CD14-positive monocyte (primary cell): ENCODE measurements at regions not wholly inside any gene's neighbourhood (a gene's known extent, or its start where the extent isn't known, plus 50 kb on each side); places are given as distances from the start of the nearest gene placed in this dataset.

Source experiments
- DNase-seq, 3 donors: peaks; one replicate each; pipeline ENCODE4 v3.0.0-alpha.2; 2011 to 2022
- H2AFZ ChIP-seq: 2 replicates; pipeline ENCODE4 v1.6.0; 2012; ENCODE audit warnings: mild to moderate bottlenecking, low read depth, low read length, inconsistent platforms; ENCODE audit not compliant: insufficient read depth, poor library complexity, severe bottlenecking
- H3K27ac ChIP-seq, 2 donors: 1 replicate in 1 of 2; 2 replicates in 1 of 2; pipeline ENCODE4 v1.5.1; 2012 to 2013; ENCODE audit warnings: low read length in 2 of 2, control low read depth in 1 of 2, inconsistent platforms in 1 of 2, low read depth in 1 of 2, mild to moderate bottlenecking in 1 of 2
- H3K27me3 ChIP-seq, 2 donors: one replicate each; pipeline versions ENCODE4 v1.6.0 to v1.6.1; 2011 to 2013; ENCODE audit warnings: low read length in 2 of 2; ENCODE audit not compliant: control insufficient read depth in 2 of 2, insufficient read depth in 2 of 2
- H3K36me3 ChIP-seq, 2 donors: replicated peaks in 1 of 2; 1 replicate in 1 of 2; 2 replicates in 1 of 2; pipeline versions ENCODE4 v1.5.1 to v1.6.1; 2012 to 2013; ENCODE audit warnings: low read length in 2 of 2, control low read depth in 1 of 2, inconsistent platforms in 1 of 2, mild to moderate bottlenecking in 1 of 2; ENCODE audit not compliant: insufficient read depth in 2 of 2, control insufficient read depth in 1 of 2
- H3K4me1 ChIP-seq, 2 donors: 1 replicate in 1 of 2; 2 replicates in 1 of 2; pipeline versions ENCODE4 v1.5.1 to v1.6.1; 2012 to 2013; ENCODE audit warnings: low read length in 2 of 2, control low read depth in 1 of 2, inconsistent platforms in 1 of 2, mild to moderate bottlenecking in 1 of 2, moderate library complexity in 1 of 2; ENCODE audit not compliant: insufficient read depth in 2 of 2, control insufficient read depth in 1 of 2
- H3K4me2 ChIP-seq: replicated peaks from 2 replicates; pipeline ENCODE3; 2012; ENCODE audit warnings: low read length, moderate library complexity, mild to moderate bottlenecking; ENCODE audit not compliant: poor library complexity, severe bottlenecking; ENCODE audit errors: extremely low read depth
- H3K4me3 ChIP-seq, 3 experiments: fragments of 200-600 bp in 1 of 3; sonication (generic) in 1 of 3; replicated peaks in 1 of 3; 1 replicate in 2 of 3; 2 replicates in 1 of 3; pipeline ENCODE4 v1.5.1; 2011 to 2013; ENCODE audit warnings: low read length in 3 of 3, mild to moderate bottlenecking in 3 of 3, control low read depth in 2 of 3, low read depth in 2 of 3, inconsistent platforms in 1 of 3, moderate library complexity in 1 of 3
- H3K79me2 ChIP-seq: 2 replicates; pipeline ENCODE4 v1.6.0; 2012; ENCODE audit warnings: mild to moderate bottlenecking, control low read depth, inconsistent platforms, low read length, moderate library complexity; ENCODE audit not compliant: insufficient read depth
- H3K9ac ChIP-seq: 2 replicates; pipeline ENCODE4 v1.6.0; 2017; ENCODE audit warnings: low read length, mild to moderate bottlenecking; ENCODE audit not compliant: insufficient read depth, poor library complexity, severe bottlenecking
- H3K9me3 ChIP-seq, 2 donors: replicated peaks in 1 of 2; 1 replicate in 1 of 2; 2 replicates in 1 of 2; pipeline versions ENCODE4 v1.5.1 to v1.6.1; 2012 to 2013; ENCODE audit warnings: low read length in 2 of 2, control low read depth in 1 of 2; ENCODE audit not compliant: control insufficient read depth in 1 of 2, insufficient read depth in 1 of 2
- H4K20me1 ChIP-seq: 2 replicates; pipeline ENCODE4 v1.6.0; 2012; ENCODE audit warnings: mild to moderate bottlenecking, low read length, control low read depth, moderate library complexity; ENCODE audit not compliant: insufficient read depth
- H3K27ac Mint-ChIP-seq, 7 donors: one replicate each; pipeline ENCODE4 v1.8.0; 2020; ENCODE audit warnings: mild to moderate bottlenecking in 7 of 7, mixed read lengths in 7 of 7, moderate library complexity in 6 of 7, inconsistent platforms in 2 of 7
- H3K27me3 Mint-ChIP-seq, 3 donors: one replicate each; pipeline ENCODE4 v1.8.0; 2021 to 2022; ENCODE audit warnings: low read depth in 3 of 3, mild to moderate bottlenecking in 3 of 3, mixed read lengths in 3 of 3, moderate library complexity in 3 of 3, inconsistent platforms in 1 of 3
- H3K36me3 Mint-ChIP-seq, 2 donors: one replicate each; pipeline ENCODE4 v1.8.0; 2020; ENCODE audit warnings: mixed read lengths in 2 of 2, inconsistent platforms in 1 of 2, mild to moderate bottlenecking in 1 of 2
- H3K4me1 Mint-ChIP-seq: one replicate; pipeline ENCODE4 v1.8.0; 2020; ENCODE audit warnings: mild to moderate bottlenecking, mixed read lengths
- H3K4me3 Mint-ChIP-seq, 2 donors: one replicate each; pipeline ENCODE4 v1.8.0; 2020; ENCODE audit warnings: mild to moderate bottlenecking in 2 of 2, mixed read lengths in 2 of 2, moderate library complexity in 1 of 2
- H3K9me3 Mint-ChIP-seq, 7 donors: one replicate each; pipeline ENCODE4 v1.8.0; 2020 to 2022; ENCODE audit warnings: mixed read lengths in 7 of 7, mild to moderate bottlenecking in 6 of 7, moderate library complexity in 6 of 7, inconsistent platforms in 2 of 7
- WGBS: methylation state at CpG from one replicate; pipeline ENCODE4 v1.1.5; 2013; ENCODE audit warnings: missing lambda C conversion rate; ENCODE audit not compliant: insufficient coverage; 5-methylcytosine and 5-hydroxymethylcytosine counted together
- intact Hi-C, 2 donors: fragments of 100-400 bp; cut with micrococcal nuclease; formaldehyde crosslinking; loops; one replicate each; pipeline versions ENCODE4 v1.15.0 to v1.15.1; 2023
- TF ChIP-seq, protein P1 (sequence below): fragments of 200-600 bp; IDR thresholded peaks from one replicate; pipeline ENCODE4 v1.8.0; 2022; ENCODE audit warnings: antibody characterized with exemption, mild to moderate bottlenecking

DNA sequence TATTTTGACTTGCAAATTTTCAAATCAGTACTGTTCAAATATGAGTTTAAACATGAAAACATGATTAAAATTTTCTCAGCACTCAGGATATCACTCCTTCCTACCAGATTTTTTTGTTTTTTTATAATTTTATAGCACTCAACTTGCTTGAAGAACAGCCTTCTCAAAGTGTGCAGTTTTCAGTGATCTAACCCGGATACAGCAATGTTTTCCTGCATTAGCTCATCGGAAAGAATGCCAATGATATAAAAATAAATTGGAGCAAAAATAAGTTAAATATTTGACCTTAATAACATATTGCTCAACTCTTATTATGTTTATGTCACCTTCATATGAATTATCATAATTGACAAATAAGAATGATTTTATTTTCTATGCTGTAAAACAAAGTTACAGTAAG, 766.8 kb downstream of the USP25 start:
- H3K36me3 ChIP-seq: no peaks in the 10 kb centered on the region
- no peak overlapping the region for H3K4me3 Mint-ChIP-seq
- no peak overlapping the region for H3K4me3 ChIP-seq
- H3K4me1 ChIP-seq: no peaks in the 10 kb centered on the region
- H3K27ac Mint-ChIP-seq: no peak overlapping the region
- no peaks in the 10 kb centered on the region for H3K27me3 ChIP-seq
- no peak for DNase-seq
- no peak overlapping the region for H3K4me2 ChIP-seq
- no peaks in the 10 kb centered on the region for H3K4me1 Mint-ChIP-seq
- H3K27ac ChIP-seq: no peak overlapping the region
- no peak overlapping the region for H3K9ac ChIP-seq
- TF ChIP-seq, protein P1, sequence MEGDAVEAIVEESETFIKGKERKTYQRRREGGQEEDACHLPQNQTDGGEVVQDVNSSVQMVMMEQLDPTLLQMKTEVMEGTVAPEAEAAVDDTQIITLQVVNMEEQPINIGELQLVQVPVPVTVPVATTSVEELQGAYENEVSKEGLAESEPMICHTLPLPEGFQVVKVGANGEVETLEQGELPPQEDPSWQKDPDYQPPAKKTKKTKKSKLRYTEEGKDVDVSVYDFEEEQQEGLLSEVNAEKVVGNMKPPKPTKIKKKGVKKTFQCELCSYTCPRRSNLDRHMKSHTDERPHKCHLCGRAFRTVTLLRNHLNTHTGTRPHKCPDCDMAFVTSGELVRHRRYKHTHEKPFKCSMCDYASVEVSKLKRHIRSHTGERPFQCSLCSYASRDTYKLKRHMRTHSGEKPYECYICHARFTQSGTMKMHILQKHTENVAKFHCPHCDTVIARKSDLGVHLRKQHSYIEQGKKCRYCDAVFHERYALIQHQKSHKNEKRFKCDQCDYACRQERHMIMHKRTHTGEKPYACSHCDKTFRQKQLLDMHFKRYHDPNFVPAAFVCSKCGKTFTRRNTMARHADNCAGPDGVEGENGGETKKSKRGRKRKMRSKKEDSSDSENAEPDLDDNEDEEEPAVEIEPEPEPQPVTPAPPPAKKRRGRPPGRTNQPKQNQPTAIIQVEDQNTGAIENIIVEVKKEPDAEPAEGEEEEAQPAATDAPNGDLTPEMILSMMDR: no peak
- H3K27me3 Mint-ChIP-seq: no peaks in the 10 kb centered on the region
- WGBS: no CpG with 5 or more reads among the region's 2 CpGs
- H3K36me3 Mint-ChIP-seq: no peaks in the 10 kb centered on the region
- no peak overlapping the region for H2AFZ ChIP-seq
- intact Hi-C loops: no loop called here
- peaks cover 0 to 6% of the 10 kb centered on the region in 2 donors for H3K9me3 ChIP-seq
- H3K79me2 ChIP-seq: no peaks in the 10 kb centered on the region
- H4K20me1 ChIP-seq: no peaks in the 10 kb centered on the region
- peaks cover 0 to 6% (median 2%) of the 10 kb centered on the region in 7 donors for H3K9me3 Mint-ChIP-seq

DNA sequence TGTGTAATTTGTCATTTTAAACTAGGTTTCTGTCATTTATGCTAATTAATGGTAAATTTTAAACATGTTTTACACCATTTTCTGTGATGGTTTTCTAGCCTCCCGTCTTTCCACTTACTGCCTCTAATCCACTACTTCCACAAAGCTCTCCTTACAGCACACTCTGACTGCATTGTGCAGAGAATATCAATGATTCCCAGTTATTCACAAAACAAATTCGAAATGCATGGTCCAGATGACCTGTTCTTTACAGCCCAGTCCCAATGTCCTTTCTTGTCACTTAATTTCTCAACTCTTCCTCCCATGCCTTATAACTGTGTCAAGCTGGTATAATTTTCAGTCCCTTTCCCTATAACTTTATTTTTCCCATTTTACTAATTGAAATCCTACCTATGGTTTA, 770.5 kb downstream of the USP25 start:
- H3K36me3 Mint-ChIP-seq: no peaks in the 10 kb centered on the region
- Histone ChIP-seq H3K9ac (no peak overlapping the region), H3K9me3 (peaks cover 0 to 6% of the 10 kb centered on the region in 2 donors), H3K36me3 (no peaks in the 10 kb centered on the region), H2AFZ (no peak overlapping the region), H3K4me1 (no peaks in the 10 kb centered on the region), H3K27ac (no peak overlapping the region), H3K79me2 (no peaks in the 10 kb centered on the region), H3K27me3 (no peaks in the 10 kb centered on the region), H4K20me1 (no peaks in the 10 kb centered on the region), H3K4me2 (no peak overlapping the region), H3K4me3 (no peak overlapping the region)
- no peak overlapping the region for H3K27ac Mint-ChIP-seq
- H3K4me1 Mint-ChIP-seq: no peaks in the 10 kb centered on the region
- no peaks in the 10 kb centered on the region for H3K27me3 Mint-ChIP-seq
- no peak for DNase-seq
- H3K9me3 Mint-ChIP-seq: peaks cover 0 to 6% (median 2%) of the 10 kb centered on the region in 7 donors
- H3K4me3 Mint-ChIP-seq: no peak overlapping the region
- intact Hi-C loops: no loop called here
- TF ChIP-seq, protein P1: no peak
- 71% methylated on average over 1 of the region's 2 CpGs for WGBS
